ENCODE measurements at regions not wholly inside any gene's neighbourhood (a gene's known extent, or its start where the extent isn't known, plus 50 kb on each side); places are given as distances from the start of the nearest gene placed in this dataset.

GRCh38 chr11:44374001-44374400, 64.1 kb upstream of the ALX4 start:
- ChIA-PET POLR2A (no interaction called here), CTCF (interaction anchor here (1.0 kb wide), 1 partner anchor 12 kb away, joined by 3 read pairs; no protein-coding TSS in a partner anchor)
- TF ChIP-seq CTCF (IDR thresholded peaks at IDR 0.05; ENCODE audit: insufficient read depth, low read depth, low read length), result no peak
- Histone ChIP-seq H3K4me3 (ENCODE audit: low read depth, low read length) (no peak overlapping the region), H3K27me3 (ENCODE audit: control insufficient read depth, insufficient read depth, low read length) (no peaks in the 10 kb centered on the region; the same call in 1 of the 2 replicates), H3K36me3 (ENCODE audit: control insufficient read depth, insufficient read depth, low read length) (no peaks in the 10 kb centered on the region)
- DNase-seq (ENCODE audit: low read depth), result no peak

- DNase-seq (ENCODE audit: low read depth), result no peak
- CTCF ChIA-PET, result no interaction called here
- H3K27me3 ChIP-seq (ENCODE audit: control insufficient read depth, insufficient read depth, low read length), result no peaks in the 10 kb centered on the region; the same call in none of the 2 replicates
- no peaks in the 10 kb centered on the region for H3K36me3 ChIP-seq (ENCODE audit: control insufficient read depth, insufficient read depth, low read length)
- H3K4me3 ChIP-seq (ENCODE audit: low read depth, low read length), result no peak overlapping the region
- no peak for TF ChIP-seq CTCF (IDR thresholded peaks at IDR 0.05; ENCODE audit: insufficient read depth, low read depth, low read length)
- POLR2A ChIA-PET, result no interaction called here
Observed at GRCh38 chr11:44376423-44376822, 66.5 kb upstream of the ALX4 start.

DNA sequence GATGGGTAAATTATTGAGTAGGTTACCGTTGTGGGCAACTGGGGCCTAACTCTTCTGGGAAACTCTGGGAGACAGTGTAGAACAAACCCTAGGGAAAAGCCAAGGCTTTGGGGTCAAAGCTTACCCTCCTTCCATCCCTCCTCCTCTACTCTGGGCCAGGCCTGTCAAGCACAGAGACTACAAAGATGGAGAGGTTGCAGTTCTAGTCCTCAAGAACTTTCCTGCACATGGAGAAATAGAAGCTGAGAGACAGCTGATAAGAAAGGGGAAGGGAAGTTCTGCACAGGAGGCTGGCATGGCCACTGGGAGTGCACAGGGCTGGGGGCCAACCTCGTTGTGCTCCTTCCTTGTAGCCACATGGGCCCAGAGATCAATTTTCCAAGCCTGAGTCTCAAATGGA, 67.2 kb upstream of the ALX4 start:
- TF ChIP-seq CTCF (IDR thresholded peaks at IDR 0.05; ENCODE audit: insufficient read depth, low read depth, low read length), result no peak
- ChIA-PET CTCF (interaction anchor here (0.6 kb wide), 1 partner anchor 22 kb away, joined by 3 read pairs; no protein-coding TSS in a partner anchor), POLR2A (no interaction called here)
- Histone ChIP-seq H3K36me3 (ENCODE audit: control insufficient read depth, insufficient read depth, low read length) (no peaks in the 10 kb centered on the region), H3K4me3 (ENCODE audit: low read depth, low read length) (no peak overlapping the region), H3K27me3 (ENCODE audit: control insufficient read depth, insufficient read depth, low read length) (no peaks in the 10 kb centered on the region; the same call in none of the 2 replicates)
- no peak for DNase-seq (ENCODE audit: low read depth)

- DNase-seq (ENCODE audit: low read depth), result no peak
- H3K27me3 ChIP-seq (ENCODE audit: control insufficient read depth, insufficient read depth, low read length), result no peaks in the 10 kb centered on the region; the same call in none of the 2 replicates
- H3K36me3 ChIP-seq (ENCODE audit: control insufficient read depth, insufficient read depth, low read length), result no peaks in the 10 kb centered on the region
- no peak overlapping the region for H3K4me3 ChIP-seq (ENCODE audit: low read depth, low read length)
- no peak for TF ChIP-seq CTCF (IDR thresholded peaks at IDR 0.05; ENCODE audit: insufficient read depth, low read depth, low read length)
- POLR2A ChIA-PET, result no interaction called here
- CTCF ChIA-PET, result no interaction called here
Observed at GRCh38 chr11:44377914-44378321, 68.0 kb upstream of the ALX4 start.

- POLR2A ChIA-PET, result no interaction called here
- Histone ChIP-seq H3K36me3 (ENCODE audit: control insufficient read depth, insufficient read depth, low read length) (no peaks in the 10 kb centered on the region), H3K4me3 (ENCODE audit: low read depth, low read length) (no peak overlapping the region), H3K27me3 (ENCODE audit: control insufficient read depth, insufficient read depth, low read length) (no peaks in the 10 kb centered on the region; the same call in none of the 2 replicates)
- no peak for TF ChIP-seq CTCF (IDR thresholded peaks at IDR 0.05; ENCODE audit: insufficient read depth, low read depth, low read length)
- CTCF ChIA-PET, result no interaction called here
- DNase-seq (ENCODE audit: low read depth), result no peak
Observed at GRCh38 chr11:44379141-44380008, 69.4 kb upstream of the ALX4 start.
